ENCODE measurements at regions not wholly inside any gene's neighbourhood (a gene's known extent, or its start where the extent isn't known, plus 50 kb on each side); places are given as distances from the start of the nearest gene placed in this dataset.

- no peak for DNase-seq
These were observed 163.3 kb upstream of the RAD23B start for GRCh38 chr9:107119735-107120134.

GRCh38 chr9:107123389-107123788, 159.7 kb upstream of the RAD23B start:
- no peak for DNase-seq

- DNase-seq: no peak
These were observed 155.5 kb upstream of the RAD23B start for GRCh38 chr9:107127608-107128007.

GRCh38 chr9:107131108-107131799, 151.8 kb upstream of the RAD23B start:
- no peak for DNase-seq

- DNase-seq: no peak
These were observed 146.8 kb upstream of the RAD23B start for GRCh38 chr9:107136296-107136695.

GRCh38 chr9:107137495-107138202, 145.4 kb upstream of the RAD23B start:
- peak; percentile 50 for DNase-seq

- no peak for DNase-seq
These were observed 144.7 kb upstream of the RAD23B start for GRCh38 chr9:107138261-107138992.

- no peak for DNase-seq
These were observed 141.1 kb upstream of the RAD23B start for GRCh38 chr9:107141967-107142366.

GRCh38 chr9:107142430-107142829, 140.6 kb upstream of the RAD23B start:
- no peak for DNase-seq

GRCh38 chr9:107142896-107143603, 140.0 kb upstream of the RAD23B start:
- no peak for DNase-seq

- DNase-seq: no peak
These were observed 138.6 kb upstream of the RAD23B start for GRCh38 chr9:107144475-107144874.

- no peak for DNase-seq
These were observed 135.9 kb upstream of the RAD23B start for GRCh38 chr9:107147134-107147533.

GRCh38 chr9:107148216-107148615, 134.9 kb upstream of the RAD23B start:
- DNase-seq: no peak

- DNase-seq: no peak
These were observed 133.3 kb upstream of the RAD23B start for GRCh38 chr9:107149756-107150155.

GRCh38 chr9:107153336-107153735, 129.7 kb upstream of the RAD23B start:
- no peak for DNase-seq

GRCh38 chr9:107154291-107154690, 128.8 kb upstream of the RAD23B start:
- no peak for DNase-seq

GRCh38 chr9:107154766-107155165, 128.3 kb upstream of the RAD23B start:
- DNase-seq: no peak

- DNase-seq: no peak
These were observed 127.7 kb upstream of the RAD23B start for GRCh38 chr9:107155244-107155817.

GRCh38 chr9:107158321-107158720, 124.8 kb upstream of the RAD23B start:
- peak; percentile 8 for DNase-seq

- no peak for DNase-seq
These were observed 121.7 kb upstream of the RAD23B start for GRCh38 chr9:107161338-107161737.

GRCh38 chr9:107163370-107163769, 119.7 kb upstream of the RAD23B start:
- DNase-seq: no peak

GRCh38 chr9:107169796-107170195, 113.3 kb upstream of the RAD23B start:
- DNase-seq: no peak

GRCh38 chr9:107170801-107171200, 112.3 kb upstream of the RAD23B start:
- DNase-seq: peak; percentile 3

All from activated CD4-positive, alpha-beta T cell treated with anti-CD3 and anti-CD28 coated beads, Interleukin-2, Interleukin-6, amounts not matched to agents 100 ng/mL and 50 ng/mL, durations not matched to agents 16 hours and 8 hours (primary cell).